HL-60 (cell line): ENCODE measurements at regions not wholly inside any gene's neighbourhood (a gene's known extent, or its start where the extent isn't known, plus 50 kb on each side); places are given as distances from the start of the nearest gene placed in this dataset.

Source experiments
- DNase-seq, 2 experiments: peaks; one replicate each; pipeline ENCODE4 v3.0.0-alpha.2; 2010 to 2020; ENCODE audit warnings: low read depth in 1 of 2, low spot score in 1 of 2
- H3K27ac ChIP-seq: fragments of 250-450 bp; sonication (Bioruptor Pico); replicated peaks from 2 replicates; pipeline ENCODE4 v1.5.1; 2020; ENCODE audit warnings: mild to moderate bottlenecking, moderate library complexity
- H3K27me3 ChIP-seq: fragments of 250-450 bp; sonication (Bioruptor Pico); 2 replicates; pipeline ENCODE4 v1.5.1; 2021; ENCODE audit warnings: mild to moderate bottlenecking, moderate library complexity; ENCODE audit not compliant: insufficient read depth, poor library complexity, severe bottlenecking
- H3K4me3 ChIP-seq: replicated peaks from 2 replicates; pipeline ENCODE4 v1.5.1; 2011; ENCODE audit warnings: mild to moderate bottlenecking, control low read depth, low read length; ENCODE audit not compliant: insufficient read depth
- GABPA ChIP-seq: IDR thresholded peaks from 2 replicates; pipeline ENCODE4 v1.6.1; 2012; ENCODE audit warnings: low read depth
- POLR2AphosphoS5 ChIP-seq: IDR thresholded peaks from 2 replicates; pipeline ENCODE4 v1.6.1; 2012; ENCODE audit warnings: low read depth
- REST ChIP-seq: IDR thresholded peaks from 2 replicates; pipeline ENCODE4 v1.6.1; 2012; ENCODE audit warnings: low read depth; ENCODE audit not compliant: insufficient replicate concordance
- SPI1 ChIP-seq: IDR thresholded peaks from 2 replicates; pipeline ENCODE4 v1.6.1; 2012; ENCODE audit warnings: low read depth, mild to moderate bottlenecking, borderline replicate concordance
- TF ChIP-seq, protein P1 (sequence below): IDR thresholded peaks from one replicate; pipeline ENCODE4 v1.5.1; 2011; ENCODE audit warnings: low read length, control low read depth, inconsistent platforms; ENCODE audit not compliant: insufficient read depth

GRCh38 chr2:19783935-19784334 lies 117.8 kb downstream of the TTC32 start:
- no peak for TF ChIP-seq GABPA
- TF ChIP-seq SPI1 = no peak
- TF ChIP-seq, protein P1, sequence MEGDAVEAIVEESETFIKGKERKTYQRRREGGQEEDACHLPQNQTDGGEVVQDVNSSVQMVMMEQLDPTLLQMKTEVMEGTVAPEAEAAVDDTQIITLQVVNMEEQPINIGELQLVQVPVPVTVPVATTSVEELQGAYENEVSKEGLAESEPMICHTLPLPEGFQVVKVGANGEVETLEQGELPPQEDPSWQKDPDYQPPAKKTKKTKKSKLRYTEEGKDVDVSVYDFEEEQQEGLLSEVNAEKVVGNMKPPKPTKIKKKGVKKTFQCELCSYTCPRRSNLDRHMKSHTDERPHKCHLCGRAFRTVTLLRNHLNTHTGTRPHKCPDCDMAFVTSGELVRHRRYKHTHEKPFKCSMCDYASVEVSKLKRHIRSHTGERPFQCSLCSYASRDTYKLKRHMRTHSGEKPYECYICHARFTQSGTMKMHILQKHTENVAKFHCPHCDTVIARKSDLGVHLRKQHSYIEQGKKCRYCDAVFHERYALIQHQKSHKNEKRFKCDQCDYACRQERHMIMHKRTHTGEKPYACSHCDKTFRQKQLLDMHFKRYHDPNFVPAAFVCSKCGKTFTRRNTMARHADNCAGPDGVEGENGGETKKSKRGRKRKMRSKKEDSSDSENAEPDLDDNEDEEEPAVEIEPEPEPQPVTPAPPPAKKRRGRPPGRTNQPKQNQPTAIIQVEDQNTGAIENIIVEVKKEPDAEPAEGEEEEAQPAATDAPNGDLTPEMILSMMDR = no peak
- TF ChIP-seq REST = no peak
- no peak for TF ChIP-seq POLR2AphosphoS5
- H3K27ac ChIP-seq = no peak overlapping the region
- DNase-seq = no peak
- no peaks in the 10 kb centered on the region for H3K27me3 ChIP-seq
- no peak overlapping the region for H3K4me3 ChIP-seq

DNA sequence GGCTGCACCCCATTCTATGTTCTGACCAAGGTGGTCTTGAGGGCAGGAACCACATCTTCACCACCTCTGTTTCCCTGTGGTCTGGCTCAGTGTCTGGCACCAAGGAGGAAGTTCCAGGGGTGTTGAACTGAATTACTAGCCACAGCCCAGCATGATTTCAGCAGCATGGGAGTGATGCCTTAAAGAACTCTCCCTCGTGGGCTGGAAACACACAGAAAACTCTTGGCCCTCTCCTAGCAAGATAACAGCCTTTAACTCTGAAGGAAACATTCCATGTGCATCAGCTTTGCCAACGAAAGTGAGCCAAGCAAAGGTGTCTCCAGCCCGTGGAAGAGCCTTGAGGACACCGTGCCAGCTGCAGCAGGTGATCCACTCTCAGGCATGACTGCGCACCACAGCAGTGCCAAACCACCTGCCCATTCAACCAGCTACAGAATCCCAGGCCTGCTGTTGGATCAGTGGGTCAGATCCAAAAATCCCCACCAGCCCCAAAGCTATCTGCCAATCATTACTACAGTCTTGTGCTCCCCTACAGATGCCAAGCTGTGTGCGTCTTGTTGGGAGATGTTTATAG lies 124.8 kb downstream of the TTC32 start:
- peaks cover 4% of the 10 kb centered on the region for H3K27me3 ChIP-seq
- no peak overlapping the region for H3K27ac ChIP-seq
- H3K4me3 ChIP-seq = no peak overlapping the region
- DNase-seq = no peak
- TF ChIP-seq GABPA = no peak
- TF ChIP-seq SPI1 = no peak
- TF ChIP-seq, protein P1 = no peak
- TF ChIP-seq POLR2AphosphoS5 = no peak
- TF ChIP-seq REST = no peak

DNA sequence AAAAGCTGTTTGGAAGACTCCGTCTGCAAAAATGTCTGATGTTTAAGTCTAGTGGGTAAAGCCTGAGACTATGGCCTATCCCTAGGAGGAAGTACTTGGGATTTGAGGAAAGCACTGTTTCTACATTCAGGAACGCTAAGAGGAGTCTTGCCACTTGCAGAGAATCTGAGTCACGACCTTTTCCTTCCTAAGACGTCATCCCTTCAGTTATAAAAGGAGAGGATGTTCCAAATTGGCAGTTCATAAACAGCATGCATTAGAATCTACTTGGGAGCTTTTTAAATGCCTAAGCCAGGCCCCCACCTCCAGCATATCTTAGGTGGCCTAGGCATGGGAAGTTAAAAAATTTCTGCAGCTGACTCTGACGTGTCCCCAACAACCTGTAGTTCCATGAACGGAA lies 125.9 kb downstream of the TTC32 start:
- Histone ChIP-seq H3K27ac (no peak overlapping the region), H3K27me3 (peaks cover 4% of the 10 kb centered on the region), H3K4me3 (no peak overlapping the region)
- no peak for TF ChIP-seq POLR2AphosphoS5
- no peak for TF ChIP-seq GABPA
- TF ChIP-seq REST = no peak
- TF ChIP-seq, protein P1 = no peak
- TF ChIP-seq SPI1 = no peak
- no peak for DNase-seq
